OCI-LY7 (cell line): ENCODE measurements at regions not wholly inside any gene's neighbourhood (a gene's known extent, or its start where the extent isn't known, plus 50 kb on each side); places are given as distances from the start of the nearest gene placed in this dataset.

ENCODE experiments used
- EZH2phosphoT487 ChIP-seq: fragments of 200-600 bp; sonication (generic); IDR thresholded peaks from 2 replicates; pipeline ENCODE4 v1.6.1; 2018; ENCODE audit warnings: low read depth, borderline replicate concordance, mild to moderate bottlenecking, mixed run types, antibody characterized with exemption, low read length, moderate library complexity, mixed read lengths
- TF ChIP-seq, protein P1 (sequence below): fragments of 200-600 bp; sonication (generic); conservative IDR thresholded peaks from 2 replicates; pipeline ENCODE4 v1.5.1; 2014; ENCODE audit warnings: mild to moderate bottlenecking, antibody characterized with exemption, low read length, moderate library complexity, mixed read lengths

DNA sequence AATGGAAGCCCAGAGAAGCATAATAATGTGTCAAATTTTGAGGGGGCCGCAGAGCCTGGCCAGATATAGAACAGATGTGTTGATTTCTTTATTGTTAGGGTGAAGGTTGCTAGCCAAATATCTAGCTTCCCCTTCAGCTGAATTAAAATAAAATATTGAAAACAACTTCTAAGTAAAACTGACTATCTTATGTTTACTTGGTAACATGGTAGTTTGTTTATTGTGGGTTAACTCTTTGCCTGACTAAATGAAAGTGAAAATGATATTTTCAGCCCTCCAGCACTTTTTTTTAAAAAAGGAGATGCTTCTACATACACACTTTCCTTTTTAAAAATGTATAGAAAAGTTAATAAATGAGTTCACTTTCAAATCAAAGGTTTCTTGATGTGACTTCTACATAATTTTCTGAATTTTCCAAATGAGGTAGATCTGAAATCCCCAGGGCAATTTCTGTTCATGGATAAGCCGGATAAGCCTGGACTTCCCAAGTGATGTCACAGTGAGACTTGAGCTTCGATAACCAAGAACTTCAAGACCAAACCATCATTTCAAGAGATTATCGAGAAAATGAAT, 172.1 kb upstream of the OLIG3 start:
- TF ChIP-seq, protein P1, sequence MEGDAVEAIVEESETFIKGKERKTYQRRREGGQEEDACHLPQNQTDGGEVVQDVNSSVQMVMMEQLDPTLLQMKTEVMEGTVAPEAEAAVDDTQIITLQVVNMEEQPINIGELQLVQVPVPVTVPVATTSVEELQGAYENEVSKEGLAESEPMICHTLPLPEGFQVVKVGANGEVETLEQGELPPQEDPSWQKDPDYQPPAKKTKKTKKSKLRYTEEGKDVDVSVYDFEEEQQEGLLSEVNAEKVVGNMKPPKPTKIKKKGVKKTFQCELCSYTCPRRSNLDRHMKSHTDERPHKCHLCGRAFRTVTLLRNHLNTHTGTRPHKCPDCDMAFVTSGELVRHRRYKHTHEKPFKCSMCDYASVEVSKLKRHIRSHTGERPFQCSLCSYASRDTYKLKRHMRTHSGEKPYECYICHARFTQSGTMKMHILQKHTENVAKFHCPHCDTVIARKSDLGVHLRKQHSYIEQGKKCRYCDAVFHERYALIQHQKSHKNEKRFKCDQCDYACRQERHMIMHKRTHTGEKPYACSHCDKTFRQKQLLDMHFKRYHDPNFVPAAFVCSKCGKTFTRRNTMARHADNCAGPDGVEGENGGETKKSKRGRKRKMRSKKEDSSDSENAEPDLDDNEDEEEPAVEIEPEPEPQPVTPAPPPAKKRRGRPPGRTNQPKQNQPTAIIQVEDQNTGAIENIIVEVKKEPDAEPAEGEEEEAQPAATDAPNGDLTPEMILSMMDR = no peak
- TF ChIP-seq EZH2phosphoT487 = no peak
